Lower leg skin (tissue), 4 donors: ENCODE measurements at regions not wholly inside any gene's neighbourhood (a gene's known extent, or its start where the extent isn't known, plus 50 kb on each side); places are given as distances from the start of the nearest gene placed in this dataset.

Experiments
- DNase-seq, 2 donors: peaks; one replicate each; pipeline ENCODE4 v3.0.0-alpha.2; 2019; ENCODE audit warnings: low spot score in 2 of 2
- H3K4me3 ChIP-seq: fragments of 200-600 bp; sonication (generic); 2 replicates; pipeline ENCODE4 v1.5.1; 2017; ENCODE audit warnings: mild to moderate bottlenecking, low read depth; ENCODE audit not compliant: poor library complexity, severe bottlenecking
- POLR2A ChIP-seq, 2 donors: fragments of 450-650 bp; IDR thresholded peaks; one replicate each; pipeline ENCODE4 v1.6.1; 2016 to 2017; ENCODE audit warnings: antibody characterized with exemption in 2 of 2, mild to moderate bottlenecking in 1 of 2, moderate library complexity in 1 of 2
- WGBS, 2 donors: methylation state at CpG; one replicate each; pipeline ENCODE4 v1.1.5; 2018; 5-methylcytosine and 5-hydroxymethylcytosine counted together
- intact Hi-C: fragments of 100-400 bp; cut with DNase I; formaldehyde crosslinking; loops from one replicate; pipeline ENCODE4 v1.15.0; 2023; ENCODE audit warnings: low total_unique reads
- TF ChIP-seq, protein P1 (sequence below), 3 donors: fragments of 450-650 bp; IDR thresholded peaks; one replicate each; pipeline ENCODE4 v1.5.1; 2016; ENCODE audit warnings: antibody characterized with exemption in 3 of 3, mild to moderate bottlenecking in 3 of 3, moderate library complexity in 2 of 3

- no peak for DNase-seq
- TF ChIP-seq, protein P1, sequence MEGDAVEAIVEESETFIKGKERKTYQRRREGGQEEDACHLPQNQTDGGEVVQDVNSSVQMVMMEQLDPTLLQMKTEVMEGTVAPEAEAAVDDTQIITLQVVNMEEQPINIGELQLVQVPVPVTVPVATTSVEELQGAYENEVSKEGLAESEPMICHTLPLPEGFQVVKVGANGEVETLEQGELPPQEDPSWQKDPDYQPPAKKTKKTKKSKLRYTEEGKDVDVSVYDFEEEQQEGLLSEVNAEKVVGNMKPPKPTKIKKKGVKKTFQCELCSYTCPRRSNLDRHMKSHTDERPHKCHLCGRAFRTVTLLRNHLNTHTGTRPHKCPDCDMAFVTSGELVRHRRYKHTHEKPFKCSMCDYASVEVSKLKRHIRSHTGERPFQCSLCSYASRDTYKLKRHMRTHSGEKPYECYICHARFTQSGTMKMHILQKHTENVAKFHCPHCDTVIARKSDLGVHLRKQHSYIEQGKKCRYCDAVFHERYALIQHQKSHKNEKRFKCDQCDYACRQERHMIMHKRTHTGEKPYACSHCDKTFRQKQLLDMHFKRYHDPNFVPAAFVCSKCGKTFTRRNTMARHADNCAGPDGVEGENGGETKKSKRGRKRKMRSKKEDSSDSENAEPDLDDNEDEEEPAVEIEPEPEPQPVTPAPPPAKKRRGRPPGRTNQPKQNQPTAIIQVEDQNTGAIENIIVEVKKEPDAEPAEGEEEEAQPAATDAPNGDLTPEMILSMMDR (IDR thresholded peaks at IDR 0.05), result no peak
- TF ChIP-seq POLR2A (IDR thresholded peaks at IDR 0.05), result no peak
- WGBS, 2 donors, result 61 to 63% methylated on average over 4 of the region's 4 CpGs
- no peak overlapping the region for H3K4me3 ChIP-seq
- intact Hi-C loops, result no loop called here
Observed at GRCh38 chr7:131970602-131971001, 414.2 kb upstream of the PODXL start.

GRCh38 chr7:131969560-131969959, 413.1 kb upstream of the PODXL start:
- H3K4me3 ChIP-seq, result no peak overlapping the region
- intact Hi-C loops, result no loop called here
- TF ChIP-seq POLR2A (IDR thresholded peaks at IDR 0.05), result no peak
- TF ChIP-seq, protein P1 (IDR thresholded peaks at IDR 0.05), result no peak
- DNase-seq, result no peak
- WGBS, 2 donors, result 90 to 92% methylated on average over 4 of the region's 4 CpGs

DNA sequence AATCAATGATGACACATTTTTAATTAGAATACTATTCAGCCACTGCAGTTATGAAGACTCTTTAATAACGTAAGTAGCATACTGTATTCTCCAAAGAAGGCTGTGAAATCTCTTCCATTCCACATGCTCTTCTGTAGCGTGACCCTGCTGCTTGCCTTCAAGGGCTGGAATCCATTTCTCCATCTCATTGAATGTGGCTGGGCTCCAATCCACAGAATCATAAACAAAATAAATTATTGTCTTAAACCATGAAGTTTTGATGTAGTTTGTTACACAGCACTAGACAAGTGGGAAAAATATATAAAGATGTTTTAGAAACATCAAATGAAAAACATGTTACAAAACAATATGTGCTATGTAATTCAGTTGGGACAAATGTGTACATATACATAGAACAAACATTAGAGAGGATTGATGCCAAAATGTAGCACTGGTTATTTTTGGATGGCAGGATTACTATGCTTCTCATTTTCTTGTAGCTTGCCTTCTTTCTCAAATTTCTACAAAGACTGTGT, 410.8 kb upstream of the PODXL start:
- intact Hi-C loops, result no loop called here
- no peak for DNase-seq
- WGBS, 2 donors, result 60 to 67% methylated on average over 2 of the region's 2 CpGs
- TF ChIP-seq, protein P1 (IDR thresholded peaks at IDR 0.05), result no peak
- TF ChIP-seq POLR2A (IDR thresholded peaks at IDR 0.05), result no peak
- no peak overlapping the region for H3K4me3 ChIP-seq

GRCh38 chr7:131964203-131964602, 407.8 kb upstream of the PODXL start:
- intact Hi-C loops, result no loop called here
- TF ChIP-seq, protein P1 (IDR thresholded peaks at IDR 0.05), result no peak
- no peak for TF ChIP-seq POLR2A (IDR thresholded peaks at IDR 0.05)
- no peak for DNase-seq
- WGBS, 2 donors, result 80 to 81% methylated on average over 7 of the region's 7 CpGs
- no peak overlapping the region for H3K4me3 ChIP-seq

GRCh38 chr7:131961054-131961680, 404.7 kb upstream of the PODXL start:
- TF ChIP-seq, protein P1 (IDR thresholded peaks at IDR 0.05), result no peak
- TF ChIP-seq POLR2A (IDR thresholded peaks at IDR 0.05), result no peak
- H3K4me3 ChIP-seq, result no peak overlapping the region
- no peak for DNase-seq
- WGBS, 2 donors, result 50 to 60% methylated on average over 11 of the region's 11 CpGs
- intact Hi-C loops, result no loop called here
